AG04450 (cell line): ENCODE measurements at regions not wholly inside any gene's neighbourhood (a gene's known extent, or its start where the extent isn't known, plus 50 kb on each side); places are given as distances from the start of the nearest gene placed in this dataset.

Source experiments
- CTCF ChIA-PET: fragments of 300-600, 350-600 bp; formaldehyde crosslinking; extraction: SDS; loops from one replicate; lab custom pipeline; 2022; ENCODE audit warnings: antibody characterized with exemption, inconsistent platforms; lab: Charles Lee
- POLR2A ChIA-PET: fragments of 350-600 bp; formaldehyde crosslinking; extraction: SDS; loops from one replicate; lab custom pipeline; 2021; ENCODE audit warnings: antibody characterized with exemption, inconsistent platforms; lab: Yijun Ruan, JAX
- DNase-seq: peaks from one replicate; pipeline ENCODE4 v3.0.0-alpha.2; 2011; ENCODE audit warnings: low read depth, low spot score
- H3K27ac ChIP-seq: one replicate; pipeline ENCODE4 v1.5.1; 2012; ENCODE audit warnings: low read depth, low read length, control low read depth
- H3K27me3 ChIP-seq: one replicate; pipeline ENCODE4 v1.6.0; 2012; ENCODE audit warnings: low read length; ENCODE audit not compliant: control insufficient read depth, insufficient read depth
- H3K4me3 ChIP-seq: 2 replicates; pipeline ENCODE4 v1.5.1; 2011; ENCODE audit warnings: mild to moderate bottlenecking, low read depth, low read length, control low read depth
- H3K9me3 ChIP-seq: 2 replicates; pipeline ENCODE4 v1.5.1; 2012; ENCODE audit warnings: low read length; ENCODE audit not compliant: control insufficient read depth, insufficient read depth
- CTCF ChIP-seq: IDR thresholded peaks from 2 replicates; pipeline ENCODE4 v1.5.1; 2011; ENCODE audit warnings: low read depth, low read length, control low read depth, inconsistent platforms

DNA sequence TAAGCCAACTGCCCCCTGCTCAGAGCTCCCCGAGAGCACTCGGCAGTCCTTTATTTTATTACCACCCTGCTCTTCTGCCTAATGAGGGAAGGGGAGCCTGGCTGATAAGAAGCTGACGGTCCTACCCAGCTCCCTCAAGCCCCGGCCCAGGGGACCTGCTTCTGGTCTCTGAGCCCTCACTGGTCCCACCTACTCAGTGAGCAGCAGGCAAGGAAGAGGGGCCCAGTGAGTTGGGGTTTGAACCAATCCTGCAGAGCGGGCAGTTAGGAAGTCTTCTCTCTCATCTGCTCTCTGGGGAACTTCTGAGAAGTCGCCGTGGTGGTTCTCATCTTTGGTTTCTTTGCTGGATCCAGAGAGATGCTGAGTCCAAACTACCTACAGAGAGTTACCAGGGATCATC is 218.9 kb downstream of the NDUFA10 start:
- no peak overlapping the region for H3K4me3 ChIP-seq
- CTCF ChIA-PET, result no interaction called here
- TF ChIP-seq CTCF, result no peak
- H3K27me3 ChIP-seq, result no peaks in the 10 kb centered on the region
- no peak for DNase-seq
- POLR2A ChIA-PET, result no interaction called here
- H3K9me3 ChIP-seq, result peaks cover 56% of the 10 kb centered on the region
- H3K27ac ChIP-seq, result no peak overlapping the region

GRCh38 chr2:239805414-239805813 is 219.7 kb downstream of the NDUFA10 start:
- no peak for DNase-seq
- no peak overlapping the region for H3K27ac ChIP-seq
- H3K27me3 ChIP-seq, result no peaks in the 10 kb centered on the region
- ChIA-PET CTCF (no interaction called here), POLR2A (no interaction called here)
- TF ChIP-seq CTCF, result no peak
- no peak overlapping the region for H3K4me3 ChIP-seq
- peaks cover 52% of the 10 kb centered on the region for H3K9me3 ChIP-seq

DNA sequence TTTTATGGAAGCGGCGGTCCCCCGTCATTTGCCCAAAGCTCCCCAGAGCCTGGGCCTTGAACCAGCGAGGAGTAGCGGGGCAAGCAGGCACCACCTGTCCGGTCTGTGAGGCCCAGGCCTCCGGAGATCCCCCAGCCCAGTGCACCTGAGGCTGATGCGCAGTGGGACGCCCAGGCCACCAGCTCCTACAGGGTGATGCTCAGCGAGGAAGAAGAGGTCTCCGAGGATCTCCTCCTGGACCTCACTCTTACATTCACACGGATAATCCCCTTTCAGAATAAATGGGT is 220.2 kb downstream of the NDUFA10 start:
- Histone ChIP-seq H3K27me3 (no peaks in the 10 kb centered on the region), H3K9me3 (peaks cover 47% of the 10 kb centered on the region), H3K4me3 (no peak overlapping the region), H3K27ac (no peak overlapping the region)
- ChIA-PET POLR2A (no interaction called here), CTCF (no interaction called here)
- TF ChIP-seq CTCF, result no peak
- DNase-seq, result no peak

- Histone ChIP-seq H3K4me3 (no peak overlapping the region), H3K9me3 (peaks cover 46% of the 10 kb centered on the region), H3K27me3 (no peaks in the 10 kb centered on the region), H3K27ac (no peak overlapping the region)
- DNase-seq, result no peak
- no peak for TF ChIP-seq CTCF
- CTCF ChIA-PET, result no interaction called here
- POLR2A ChIA-PET, result no interaction called here
Observed at GRCh38 chr2:239804161-239805042, 220.7 kb downstream of the NDUFA10 start.

GRCh38 chr2:239803766-239804115 is 221.4 kb downstream of the NDUFA10 start:
- H3K9me3 ChIP-seq, result peaks cover 42% of the 10 kb centered on the region
- ChIA-PET POLR2A (no interaction called here), CTCF (no interaction called here)
- H3K27ac ChIP-seq, result no peak overlapping the region
- no peak for DNase-seq
- no peak overlapping the region for H3K4me3 ChIP-seq
- no peak for TF ChIP-seq CTCF
- H3K27me3 ChIP-seq, result no peaks in the 10 kb centered on the region
